ENCODE measurements at regions not wholly inside any gene's neighbourhood (a gene's known extent, or its start where the extent isn't known, plus 50 kb on each side); places are given as distances from the start of the nearest gene placed in this dataset.

- TF ChIP-seq, protein P1, sequence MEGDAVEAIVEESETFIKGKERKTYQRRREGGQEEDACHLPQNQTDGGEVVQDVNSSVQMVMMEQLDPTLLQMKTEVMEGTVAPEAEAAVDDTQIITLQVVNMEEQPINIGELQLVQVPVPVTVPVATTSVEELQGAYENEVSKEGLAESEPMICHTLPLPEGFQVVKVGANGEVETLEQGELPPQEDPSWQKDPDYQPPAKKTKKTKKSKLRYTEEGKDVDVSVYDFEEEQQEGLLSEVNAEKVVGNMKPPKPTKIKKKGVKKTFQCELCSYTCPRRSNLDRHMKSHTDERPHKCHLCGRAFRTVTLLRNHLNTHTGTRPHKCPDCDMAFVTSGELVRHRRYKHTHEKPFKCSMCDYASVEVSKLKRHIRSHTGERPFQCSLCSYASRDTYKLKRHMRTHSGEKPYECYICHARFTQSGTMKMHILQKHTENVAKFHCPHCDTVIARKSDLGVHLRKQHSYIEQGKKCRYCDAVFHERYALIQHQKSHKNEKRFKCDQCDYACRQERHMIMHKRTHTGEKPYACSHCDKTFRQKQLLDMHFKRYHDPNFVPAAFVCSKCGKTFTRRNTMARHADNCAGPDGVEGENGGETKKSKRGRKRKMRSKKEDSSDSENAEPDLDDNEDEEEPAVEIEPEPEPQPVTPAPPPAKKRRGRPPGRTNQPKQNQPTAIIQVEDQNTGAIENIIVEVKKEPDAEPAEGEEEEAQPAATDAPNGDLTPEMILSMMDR (IDR thresholded peaks at IDR 0.05), result no peak
- no peak for TF ChIP-seq POLR2A (IDR thresholded peaks at IDR 0.05)
Observed at GRCh38 chrX:44767308-44767707, 76.5 kb upstream of the DUSP21 start.

Data from thyroid gland (tissue), 4 donors.